Esophagus muscularis mucosa (tissue), 4 donors: ENCODE measurements at regions not wholly inside any gene's neighbourhood (a gene's known extent, or its start where the extent isn't known, plus 50 kb on each side); places are given as distances from the start of the nearest gene placed in this dataset.

ENCODE experiments used
- EP300 ChIP-seq: sonication (generic); formaldehyde crosslinking; IDR thresholded peaks from one replicate; pipeline ENCODE4 v1.6.1; 2017; ENCODE audit warnings: antibody characterized with exemption
- POLR2A ChIP-seq: fragments of 450-650 bp; IDR thresholded peaks from one replicate; pipeline ENCODE4 v1.6.1; 2017; ENCODE audit warnings: antibody characterized with exemption, moderate library complexity, mild to moderate bottlenecking, low read depth
- POLR2AphosphoS5 ChIP-seq, 2 donors: sonication (generic); formaldehyde crosslinking; IDR thresholded peaks; one replicate each; pipeline ENCODE4 v1.6.1; 2017; ENCODE audit warnings: antibody characterized with exemption in 2 of 2
- TF ChIP-seq, protein P1 (sequence below), 3 experiments: fragments of 200-600 bp in 2 of 3; fragments of 450-650 bp in 1 of 3; sonication (generic) in 2 of 3; IDR thresholded peaks; one replicate each; pipeline ENCODE4 v1.5.1; 2017 to 2019; ENCODE audit warnings: antibody characterized with exemption in 3 of 3, mild to moderate bottlenecking in 2 of 3, moderate library complexity in 1 of 3

DNA sequence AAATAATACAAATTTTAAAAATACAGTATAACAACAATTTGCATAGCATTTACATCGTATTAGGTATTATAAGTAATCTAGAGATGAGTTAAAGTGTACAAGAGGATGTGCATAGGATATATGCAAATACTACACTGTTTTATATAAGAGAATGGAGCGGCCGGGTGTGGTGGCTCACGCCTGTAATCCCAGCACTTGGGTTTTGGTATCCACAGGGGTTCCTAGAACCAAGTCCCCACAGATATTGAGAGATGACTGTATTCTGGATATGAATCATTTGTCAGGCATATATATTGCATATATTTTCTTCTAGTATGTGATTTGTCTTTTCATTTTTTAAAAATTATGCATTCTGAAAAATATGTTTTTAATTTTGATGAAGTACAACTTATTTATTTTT, 77.5 kb upstream of the MSI2 start:
- TF ChIP-seq, protein P1, sequence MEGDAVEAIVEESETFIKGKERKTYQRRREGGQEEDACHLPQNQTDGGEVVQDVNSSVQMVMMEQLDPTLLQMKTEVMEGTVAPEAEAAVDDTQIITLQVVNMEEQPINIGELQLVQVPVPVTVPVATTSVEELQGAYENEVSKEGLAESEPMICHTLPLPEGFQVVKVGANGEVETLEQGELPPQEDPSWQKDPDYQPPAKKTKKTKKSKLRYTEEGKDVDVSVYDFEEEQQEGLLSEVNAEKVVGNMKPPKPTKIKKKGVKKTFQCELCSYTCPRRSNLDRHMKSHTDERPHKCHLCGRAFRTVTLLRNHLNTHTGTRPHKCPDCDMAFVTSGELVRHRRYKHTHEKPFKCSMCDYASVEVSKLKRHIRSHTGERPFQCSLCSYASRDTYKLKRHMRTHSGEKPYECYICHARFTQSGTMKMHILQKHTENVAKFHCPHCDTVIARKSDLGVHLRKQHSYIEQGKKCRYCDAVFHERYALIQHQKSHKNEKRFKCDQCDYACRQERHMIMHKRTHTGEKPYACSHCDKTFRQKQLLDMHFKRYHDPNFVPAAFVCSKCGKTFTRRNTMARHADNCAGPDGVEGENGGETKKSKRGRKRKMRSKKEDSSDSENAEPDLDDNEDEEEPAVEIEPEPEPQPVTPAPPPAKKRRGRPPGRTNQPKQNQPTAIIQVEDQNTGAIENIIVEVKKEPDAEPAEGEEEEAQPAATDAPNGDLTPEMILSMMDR (IDR thresholded peaks at IDR 0.05) = no peak
- TF ChIP-seq POLR2AphosphoS5 (IDR thresholded peaks at IDR 0.05) (no peak), POLR2A (no peak), EP300 (no peak)
